GM21619 (cell line): ENCODE measurements at regions not wholly inside any gene's neighbourhood (a gene's known extent, or its start where the extent isn't known, plus 50 kb on each side); places are given as distances from the start of the nearest gene placed in this dataset.

Experiments used
- ATAC-seq: cut with Tn5 transposase; IDR thresholded peaks from one replicate; pipeline ENCODE4 v1.9.1; 2021; ENCODE audit not compliant: unreplicated experiment

- ATAC-seq: no peak
Measured at GRCh38 chr2:122899614-122900013, 1125.5 kb upstream of the CNTNAP5 start.

- no peak for ATAC-seq
Measured at GRCh38 chr2:122905431-122905830, 1119.7 kb upstream of the CNTNAP5 start.

- no peak for ATAC-seq
Measured at GRCh38 chr2:122908159-122908558, 1116.9 kb upstream of the CNTNAP5 start.

GRCh38 chr2:122927197-122927596 lies 1097.9 kb upstream of the CNTNAP5 start:
- ATAC-seq: no peak

GRCh38 chr2:122927710-122928557 lies 1097.2 kb upstream of the CNTNAP5 start:
- no peak for ATAC-seq

- ATAC-seq: no peak
Measured at GRCh38 chr2:122929347-122929746, 1095.7 kb upstream of the CNTNAP5 start.

GRCh38 chr2:122935506-122935905 lies 1089.6 kb upstream of the CNTNAP5 start:
- no peak for ATAC-seq

GRCh38 chr2:122939796-122940195 lies 1085.3 kb upstream of the CNTNAP5 start:
- ATAC-seq: no peak

- ATAC-seq: no peak
Measured at GRCh38 chr2:122949523-122949922, 1075.6 kb upstream of the CNTNAP5 start.

GRCh38 chr2:122955776-122956175 lies 1069.3 kb upstream of the CNTNAP5 start:
- no peak for ATAC-seq

- ATAC-seq: no peak
Measured at GRCh38 chr2:122960759-122961641, 1064.1 kb upstream of the CNTNAP5 start.

GRCh38 chr2:122966461-122966860 lies 1058.6 kb upstream of the CNTNAP5 start:
- ATAC-seq: no peak

- no peak for ATAC-seq
Measured at GRCh38 chr2:122977580-122977979, 1047.5 kb upstream of the CNTNAP5 start.

GRCh38 chr2:122980671-122981070 lies 1044.4 kb upstream of the CNTNAP5 start:
- no peak for ATAC-seq

- ATAC-seq: no peak
Measured at GRCh38 chr2:122982936-122983335, 1042.2 kb upstream of the CNTNAP5 start.

- ATAC-seq: no peak
Measured at GRCh38 chr2:122988395-122989221, 1036.5 kb upstream of the CNTNAP5 start.

- ATAC-seq: no peak
Measured at GRCh38 chr2:122993592-122993991, 1031.5 kb upstream of the CNTNAP5 start.

GRCh38 chr2:122999258-122999657 lies 1025.8 kb upstream of the CNTNAP5 start:
- no peak for ATAC-seq

GRCh38 chr2:122999821-123000220 lies 1025.3 kb upstream of the CNTNAP5 start:
- no peak for ATAC-seq

- no peak for ATAC-seq
Measured at GRCh38 chr2:123002660-123003248, 1022.3 kb upstream of the CNTNAP5 start.

- no peak for ATAC-seq
Measured at GRCh38 chr2:123015186-123015585, 1009.9 kb upstream of the CNTNAP5 start.
